ENCODE measurements at regions not wholly inside any gene's neighbourhood (a gene's known extent, or its start where the extent isn't known, plus 50 kb on each side); places are given as distances from the start of the nearest gene placed in this dataset.

DNA sequence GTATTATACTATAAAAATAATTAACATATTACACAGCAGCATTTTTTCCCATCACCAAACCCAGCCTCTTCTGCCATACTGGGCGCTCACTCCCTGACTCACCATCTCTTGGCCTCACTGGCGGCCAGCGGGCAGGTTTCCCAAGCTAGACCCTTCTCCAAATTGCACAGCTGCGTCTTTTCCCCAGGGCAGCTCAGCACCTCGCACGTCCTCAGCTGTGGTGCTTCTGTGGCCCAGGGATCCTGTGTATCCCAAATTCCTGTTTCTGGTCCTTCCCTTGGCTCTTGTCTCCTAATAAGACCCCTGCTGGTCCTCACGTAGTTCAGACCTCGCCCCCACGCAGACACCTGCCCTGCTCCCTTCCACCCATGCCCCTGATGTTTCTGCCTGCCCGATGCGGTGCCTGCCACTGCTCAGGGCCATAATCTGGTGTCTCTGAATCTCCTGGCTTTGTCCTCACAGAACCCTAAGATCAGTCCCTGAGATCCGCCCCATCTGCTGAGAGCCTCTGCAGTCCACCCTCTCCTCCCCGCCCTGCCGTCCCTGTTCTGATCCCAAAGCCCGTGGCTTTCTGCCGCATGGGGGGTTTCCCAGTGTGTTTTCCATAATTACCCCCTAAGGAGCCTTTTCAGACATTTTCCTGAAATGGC lies 290.1 kb downstream of the TCERG1L start:
- H3K36me3 ChIP-seq, result no peaks in the 10 kb centered on the region
- WGBS, 3 donors, result 79 to 85% (median 84%) methylated on average over 16 of the region's 16 CpGs
- H3K27ac ChIP-seq, result no peak overlapping the region
- H3K9me3 ChIP-seq, result no peaks in the 10 kb centered on the region
- intact Hi-C loops (cut with DNase I), result no loop called here
- no peak for TF ChIP-seq POLR2A (IDR thresholded peaks at IDR 0.05)
- no peak for TF ChIP-seq EP300 (IDR thresholded peaks at IDR 0.05)
- TF ChIP-seq CTCF (IDR thresholded peaks at IDR 0.05), result no peak
- no peaks in the 10 kb centered on the region for H3K4me1 ChIP-seq (ENCODE audit: insufficient read depth)
- no peak overlapping the region for H3K4me3 ChIP-seq
- H3K27me3 ChIP-seq, result no peaks in the 10 kb centered on the region
- no peak for DNase-seq

DNA sequence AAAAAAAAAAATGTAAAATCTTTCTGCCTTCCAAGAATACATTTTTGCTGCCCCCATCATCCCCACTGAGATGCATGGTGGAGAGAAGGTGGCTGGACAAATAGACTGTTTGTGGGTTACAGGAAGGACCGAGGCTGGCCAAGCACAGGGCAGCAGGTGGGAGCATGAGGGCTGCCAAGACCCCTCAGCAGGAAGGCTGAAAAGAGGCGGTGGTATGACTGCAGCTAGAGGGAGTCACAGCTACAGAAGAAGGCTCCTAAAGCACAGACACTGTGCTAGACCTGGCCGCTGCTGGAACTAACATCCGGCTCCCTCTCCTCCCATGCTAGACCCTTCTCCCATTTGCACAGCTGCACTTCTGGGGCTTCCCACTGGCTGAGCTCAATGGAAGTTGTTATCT lies 289.6 kb downstream of the TCERG1L start:
- no peak for DNase-seq
- intact Hi-C loops (cut with DNase I), result no loop called here
- WGBS, 3 donors, result 12 to 40% (median 20%) methylated on average over 4 of the region's 4 CpGs

DNA sequence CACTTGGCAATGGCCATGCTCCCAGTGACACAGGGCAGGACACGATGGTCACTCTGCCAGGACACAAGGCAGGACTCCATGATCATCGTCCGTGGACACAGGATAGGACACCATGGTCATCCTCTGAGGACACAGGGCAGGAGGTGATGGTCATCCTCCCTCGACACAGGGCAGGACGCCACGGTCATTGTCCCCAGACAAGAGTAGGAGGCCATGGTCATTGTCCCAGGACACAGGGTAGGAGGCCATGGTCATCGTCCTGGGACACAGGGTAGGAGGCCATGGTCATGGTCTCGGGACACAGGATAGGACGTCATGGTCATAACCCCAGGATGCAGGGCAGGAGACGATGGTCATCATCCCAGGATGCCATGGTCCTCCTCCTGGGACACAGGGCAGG lies 289.2 kb downstream of the TCERG1L start:
- 86 to 91% (median 86%) methylated on average over 10 of the region's 10 CpGs for WGBS, 3 donors
- no peaks in the 10 kb centered on the region for H3K36me3 ChIP-seq
- H3K27ac ChIP-seq, result no peak overlapping the region
- no peak overlapping the region for H3K4me3 ChIP-seq
- intact Hi-C loops (cut with DNase I), result no loop called here
- H3K4me1 ChIP-seq (ENCODE audit: insufficient read depth), result no peaks in the 10 kb centered on the region
- DNase-seq, result no peak
- TF ChIP-seq POLR2A (IDR thresholded peaks at IDR 0.05) (no peak), CTCF (IDR thresholded peaks at IDR 0.05) (no peak), EP300 (IDR thresholded peaks at IDR 0.05) (no peak)
- no peaks in the 10 kb centered on the region for H3K9me3 ChIP-seq
- H3K27me3 ChIP-seq, result no peaks in the 10 kb centered on the region

More for the DNA sequence above, 289.6 kb downstream of the TCERG1L start:
- Histone ChIP-seq H3K27ac (no peak overlapping the region), H3K4me1 (ENCODE audit: insufficient read depth) (no peaks in the 10 kb centered on the region), H3K9me3 (no peaks in the 10 kb centered on the region), H3K4me3 (no peak overlapping the region), H3K27me3 (no peaks in the 10 kb centered on the region), H3K36me3 (no peaks in the 10 kb centered on the region)
- no peak for TF ChIP-seq EP300 (IDR thresholded peaks at IDR 0.05)
- no peak for TF ChIP-seq POLR2A (IDR thresholded peaks at IDR 0.05)

- Histone ChIP-seq H3K27ac (no peak overlapping the region), H3K36me3 (no peaks in the 10 kb centered on the region), H3K4me3 (no peak overlapping the region), H3K4me1 (ENCODE audit: insufficient read depth) (no peaks in the 10 kb centered on the region), H3K27me3 (no peaks in the 10 kb centered on the region), H3K9me3 (no peaks in the 10 kb centered on the region)
- no peak for DNase-seq
- no peak for TF ChIP-seq EP300 (IDR thresholded peaks at IDR 0.05)
- TF ChIP-seq CTCF (IDR thresholded peaks at IDR 0.05), result no peak
- no peak for TF ChIP-seq POLR2A (IDR thresholded peaks at IDR 0.05)
- intact Hi-C loops (cut with DNase I), result no loop called here
- WGBS, 3 donors, result 55 to 65% (median 62%) methylated on average over 5 of the region's 5 CpGs
Measured at GRCh38 chr10:131022981-131023380, 288.5 kb downstream of the TCERG1L start.

DNA sequence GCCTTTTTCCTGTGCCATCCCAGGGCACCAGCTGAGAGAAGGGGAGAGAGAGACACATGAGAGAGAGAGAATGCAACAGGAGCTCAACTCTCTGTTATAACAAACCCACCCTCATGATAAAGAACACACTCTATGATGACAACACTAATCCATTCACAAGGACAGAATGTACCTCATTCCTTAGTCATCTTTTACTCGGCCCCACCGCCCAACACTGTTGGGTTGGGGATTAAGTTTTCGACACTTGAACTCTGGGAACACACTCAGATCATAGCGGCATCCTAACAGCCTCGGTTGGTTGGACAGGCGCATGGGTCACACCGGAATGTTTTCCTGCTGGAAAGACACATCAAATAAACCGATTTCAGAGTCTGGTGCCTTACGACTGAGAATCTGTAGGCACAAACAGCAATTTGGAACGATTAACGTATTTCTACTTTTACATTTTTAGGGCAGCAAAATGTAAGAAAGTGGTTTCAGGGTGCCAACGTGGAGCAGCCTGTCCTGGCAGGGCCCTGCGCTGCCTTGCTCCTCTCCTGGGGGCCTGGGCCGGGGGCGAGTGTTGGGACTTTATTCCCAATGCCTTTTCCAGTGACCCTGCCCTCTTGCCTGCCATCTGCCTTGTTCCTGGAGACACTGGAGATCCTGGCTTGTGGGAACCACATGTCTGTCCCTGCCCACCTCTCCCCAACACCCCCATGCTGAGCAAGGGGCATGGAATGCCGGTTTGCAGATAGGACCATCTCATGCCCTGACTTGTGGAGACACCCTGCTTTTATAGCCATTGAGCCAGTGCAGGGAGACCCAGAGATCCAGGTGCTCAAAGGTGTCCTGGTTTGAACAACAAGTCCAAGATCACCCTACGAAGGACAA lies 287.0 kb downstream of the TCERG1L start:
- Histone ChIP-seq H3K27me3 (no peaks in the 10 kb centered on the region), H3K4me1 (ENCODE audit: insufficient read depth) (no peaks in the 10 kb centered on the region), H3K36me3 (no peaks in the 10 kb centered on the region), H3K9me3 (no peaks in the 10 kb centered on the region), H3K27ac (no peak overlapping the region), H3K4me3 (no peak overlapping the region)
- TF ChIP-seq CTCF (IDR thresholded peaks at IDR 0.05), result no peak
- no peak for TF ChIP-seq POLR2A (IDR thresholded peaks at IDR 0.05)
- TF ChIP-seq EP300 (IDR thresholded peaks at IDR 0.05), result no peak
- 80 to 84% (median 83%) methylated on average over 17 of the region's 17 CpGs for WGBS, 3 donors
- intact Hi-C loops (cut with DNase I), result no loop called here
- no peak for DNase-seq

Measured in ovary (tissue), 7 donors.